Astrocyte (in vitro differentiated cells and primary cell): ENCODE measurements at regions not wholly inside any gene's neighbourhood (a gene's known extent, or its start where the extent isn't known, plus 50 kb on each side); places are given as distances from the start of the nearest gene placed in this dataset.

Source experiments
- CTCF ChIP-seq: IDR thresholded peaks from 2 replicates; pipeline ENCODE4 v1.5.1; 2011; ENCODE audit warnings: low read depth, mild to moderate bottlenecking, inconsistent platforms, low read length, moderate library complexity; ENCODE audit not compliant: insufficient read depth
- EZH2 ChIP-seq: IDR thresholded peaks from 2 replicates; pipeline ENCODE4 v1.6.1; 2012; ENCODE audit warnings: mild to moderate bottlenecking, low read length, inconsistent platforms; ENCODE audit not compliant: insufficient read depth

DNA sequence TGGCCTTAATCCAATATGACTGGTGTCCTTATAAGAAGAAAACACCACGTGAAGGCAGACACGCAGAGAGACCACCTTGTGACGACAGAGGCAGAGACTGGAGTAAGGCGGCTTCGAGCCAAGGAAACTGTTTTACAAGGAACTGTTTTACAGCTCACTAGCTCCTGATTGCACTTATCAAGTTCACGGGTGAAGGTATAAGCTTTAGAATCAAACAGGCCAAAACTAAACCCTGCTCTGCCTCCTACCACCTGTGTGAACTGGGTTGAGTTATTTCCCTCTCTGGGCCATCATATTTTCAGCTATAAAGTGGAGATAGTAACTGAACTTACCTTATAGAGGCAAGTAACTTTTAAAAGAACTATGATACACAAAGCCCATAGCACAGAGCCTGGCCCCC, 166.9 kb upstream of the NFIA start:
- TF ChIP-seq CTCF (no peak), EZH2 (no peak)
